ENCODE measurements at regions not wholly inside any gene's neighbourhood (a gene's known extent, or its start where the extent isn't known, plus 50 kb on each side); places are given as distances from the start of the nearest gene placed in this dataset.

DNA sequence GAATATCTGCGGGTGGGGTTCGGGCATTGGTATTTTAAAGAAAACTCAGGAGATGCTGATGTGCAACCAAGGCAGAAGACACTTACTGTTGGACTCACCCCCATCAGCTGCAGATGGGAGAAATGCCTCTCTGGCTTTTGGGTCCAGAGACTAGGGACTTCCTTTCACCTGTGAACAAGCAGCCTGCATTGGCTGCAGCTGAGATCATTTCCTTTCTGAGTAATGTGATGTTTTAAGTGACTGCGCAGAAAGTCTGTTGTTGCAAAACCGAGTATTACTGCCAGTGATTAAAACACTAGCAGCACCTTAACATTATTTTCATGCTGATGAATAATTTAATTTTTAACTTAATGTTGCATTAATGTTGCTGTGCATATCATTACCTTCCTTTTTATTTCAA is 143.0 kb downstream of the TSN start:
- TF ChIP-seq EZH2 (IDR thresholded peaks at IDR 0.05; ENCODE audit: insufficient read depth, low read length), result no peak
- TF ChIP-seq, protein P1, sequence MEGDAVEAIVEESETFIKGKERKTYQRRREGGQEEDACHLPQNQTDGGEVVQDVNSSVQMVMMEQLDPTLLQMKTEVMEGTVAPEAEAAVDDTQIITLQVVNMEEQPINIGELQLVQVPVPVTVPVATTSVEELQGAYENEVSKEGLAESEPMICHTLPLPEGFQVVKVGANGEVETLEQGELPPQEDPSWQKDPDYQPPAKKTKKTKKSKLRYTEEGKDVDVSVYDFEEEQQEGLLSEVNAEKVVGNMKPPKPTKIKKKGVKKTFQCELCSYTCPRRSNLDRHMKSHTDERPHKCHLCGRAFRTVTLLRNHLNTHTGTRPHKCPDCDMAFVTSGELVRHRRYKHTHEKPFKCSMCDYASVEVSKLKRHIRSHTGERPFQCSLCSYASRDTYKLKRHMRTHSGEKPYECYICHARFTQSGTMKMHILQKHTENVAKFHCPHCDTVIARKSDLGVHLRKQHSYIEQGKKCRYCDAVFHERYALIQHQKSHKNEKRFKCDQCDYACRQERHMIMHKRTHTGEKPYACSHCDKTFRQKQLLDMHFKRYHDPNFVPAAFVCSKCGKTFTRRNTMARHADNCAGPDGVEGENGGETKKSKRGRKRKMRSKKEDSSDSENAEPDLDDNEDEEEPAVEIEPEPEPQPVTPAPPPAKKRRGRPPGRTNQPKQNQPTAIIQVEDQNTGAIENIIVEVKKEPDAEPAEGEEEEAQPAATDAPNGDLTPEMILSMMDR (IDR thresholded peaks at IDR 0.05; ENCODE audit: insufficient read depth, low read depth, low read length), result no peak
- DNase-seq (ENCODE audit: low read depth), result peak; percentile 14

DNA sequence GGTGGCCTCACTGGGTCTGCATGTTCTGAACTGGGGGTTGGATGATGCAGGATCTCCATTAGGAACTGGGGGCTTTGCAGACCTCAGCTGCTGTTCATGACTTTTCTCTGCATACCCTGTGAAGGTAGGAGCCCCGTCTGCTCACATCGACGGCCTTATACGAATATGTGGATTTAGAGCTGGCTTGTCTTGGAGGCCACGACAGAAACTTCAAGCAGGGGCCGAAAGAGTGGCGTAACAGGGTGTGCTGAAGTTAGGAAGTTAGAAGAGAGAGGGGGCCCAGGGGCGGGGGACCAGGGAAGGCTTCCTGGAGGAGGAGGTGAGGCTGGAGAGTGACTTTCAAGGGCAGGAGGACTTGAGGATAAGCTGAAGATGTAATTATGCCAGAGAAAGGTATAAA is 144.9 kb downstream of the TSN start:
- no peaks in the 10 kb centered on the region for H4K20me1 ChIP-seq (ENCODE audit: insufficient read depth, low read length)
- Mint-ChIP-seq H3K27me3 (ENCODE audit: low read depth, unreplicated experiment) (peaks cover 9% of the 10 kb centered on the region), H3K27ac (ENCODE audit: unreplicated experiment) (no peak overlapping the region), H3K4me3 (ENCODE audit: unreplicated experiment) (no peak overlapping the region), H3K9me3 (ENCODE audit: unreplicated experiment) (no peaks in the 10 kb centered on the region), H3K4me1 (ENCODE audit: low read depth, unreplicated experiment) (peaks cover 14% of the 10 kb centered on the region), H3K36me3 (ENCODE audit: low read depth, unreplicated experiment) (no peaks in the 10 kb centered on the region)
- DNase-seq (ENCODE audit: low read depth) (no peak), FAIRE-seq (no peak)
- H3K27me3 ChIP-seq (ENCODE audit: insufficient read depth, low read length), result no peaks in the 10 kb centered on the region
- H2AFZ ChIP-seq (ENCODE audit: low read depth, low read length), result no peak overlapping the region
- H3K9ac ChIP-seq (ENCODE audit: low read length), result no peak overlapping the region
- no peaks in the 10 kb centered on the region for H3K36me3 ChIP-seq (ENCODE audit: insufficient read depth, low read length)
- H3K9me3 ChIP-seq (ENCODE audit: insufficient read depth, low read depth, low read length), result no peaks in the 10 kb centered on the region
- H3K4me3 ChIP-seq (ENCODE audit: insufficient read depth, low read depth, low read length), result no peak overlapping the region
- no peak for TF ChIP-seq EZH2 (IDR thresholded peaks at IDR 0.05; ENCODE audit: insufficient read depth, low read length)
- TF ChIP-seq, protein P1 (IDR thresholded peaks at IDR 0.05; ENCODE audit: insufficient read depth, low read depth, low read length), result no peak
- peaks cover 4% of the 10 kb centered on the region for H3K4me1 ChIP-seq (ENCODE audit: insufficient read depth, low read length)
- no peak overlapping the region for H3K27ac ChIP-seq (ENCODE audit: low read depth, low read length)
- H3K4me2 ChIP-seq (ENCODE audit: low read length), result no peak overlapping the region
- no peaks in the 10 kb centered on the region for H3K79me2 ChIP-seq (ENCODE audit: insufficient read depth, low read length)

More for the DNA sequence above, 143.0 kb downstream of the TSN start:
- Histone ChIP-seq H3K79me2 (ENCODE audit: insufficient read depth, low read length) (no peaks in the 10 kb centered on the region), H3K9me3 (ENCODE audit: insufficient read depth, low read depth, low read length) (no peaks in the 10 kb centered on the region), H3K4me3 (ENCODE audit: insufficient read depth, low read depth, low read length) (no peak overlapping the region), H3K27ac (ENCODE audit: low read depth, low read length) (peak overlapping the region; percentile 63), H3K27me3 (ENCODE audit: insufficient read depth, low read length) (no peaks in the 10 kb centered on the region), H2AFZ (ENCODE audit: low read depth, low read length) (peak overlapping the region; percentile 32), H4K20me1 (ENCODE audit: insufficient read depth, low read length) (no peaks in the 10 kb centered on the region), H3K36me3 (ENCODE audit: insufficient read depth, low read length) (no peaks in the 10 kb centered on the region), H3K4me2 (ENCODE audit: low read length) (peak overlapping the region; percentile 11), H3K4me1 (ENCODE audit: insufficient read depth, low read length) (peaks cover 4% of the 10 kb centered on the region), H3K9ac (ENCODE audit: low read length) (peak overlapping the region; percentile 19)
- no peak overlapping the region for H3K4me3 Mint-ChIP-seq (ENCODE audit: unreplicated experiment)
- peak overlapping the region; percentile 35 for H3K27ac Mint-ChIP-seq (ENCODE audit: unreplicated experiment)
- no peaks in the 10 kb centered on the region for H3K36me3 Mint-ChIP-seq (ENCODE audit: low read depth, unreplicated experiment)
- H3K4me1 Mint-ChIP-seq (ENCODE audit: low read depth, unreplicated experiment), result peaks cover 14% of the 10 kb centered on the region
- peak; percentile 43 for FAIRE-seq
- H3K9me3 Mint-ChIP-seq (ENCODE audit: unreplicated experiment), result no peaks in the 10 kb centered on the region
- peaks cover 3% of the 10 kb centered on the region for H3K27me3 Mint-ChIP-seq (ENCODE audit: low read depth, unreplicated experiment)

DNA sequence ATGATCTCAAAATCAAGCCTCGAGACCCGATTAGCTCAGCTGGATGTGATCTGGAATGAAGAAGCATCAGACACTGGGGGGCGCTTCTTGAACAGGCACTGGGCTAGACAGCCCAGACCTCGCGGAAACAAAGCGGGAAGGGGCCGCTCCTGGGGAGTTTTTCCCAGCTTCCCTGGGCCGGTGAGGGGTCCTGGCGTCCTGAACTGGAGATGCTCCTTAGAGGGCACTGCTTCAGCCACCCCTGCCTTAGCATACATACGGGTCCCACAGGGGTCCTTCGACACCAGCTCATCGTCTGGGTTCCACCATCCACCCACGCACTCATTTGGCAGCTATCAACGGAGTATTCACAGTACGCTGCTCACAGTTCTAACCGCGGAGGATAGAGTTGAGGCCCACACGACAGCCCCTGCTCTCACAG is 146.7 kb downstream of the TSN start:
- Histone ChIP-seq H3K4me1 (ENCODE audit: insufficient read depth, low read length) (peaks cover 4% of the 10 kb centered on the region), H3K4me3 (ENCODE audit: insufficient read depth, low read depth, low read length) (no peak overlapping the region), H3K9ac (ENCODE audit: low read length) (no peak overlapping the region), H4K20me1 (ENCODE audit: insufficient read depth, low read length) (no peaks in the 10 kb centered on the region), H3K27ac (ENCODE audit: low read depth, low read length) (no peak overlapping the region), H3K79me2 (ENCODE audit: insufficient read depth, low read length) (no peaks in the 10 kb centered on the region), H3K36me3 (ENCODE audit: insufficient read depth, low read length) (no peaks in the 10 kb centered on the region), H3K27me3 (ENCODE audit: insufficient read depth, low read length) (no peaks in the 10 kb centered on the region), H3K4me2 (ENCODE audit: low read length) (no peak overlapping the region), H2AFZ (ENCODE audit: low read depth, low read length) (no peak overlapping the region), H3K9me3 (ENCODE audit: insufficient read depth, low read depth, low read length) (no peaks in the 10 kb centered on the region)
- peaks cover 9% of the 10 kb centered on the region for H3K27me3 Mint-ChIP-seq (ENCODE audit: low read depth, unreplicated experiment)
- peaks cover 14% of the 10 kb centered on the region for H3K4me1 Mint-ChIP-seq (ENCODE audit: low read depth, unreplicated experiment)
- no peak overlapping the region for H3K4me3 Mint-ChIP-seq (ENCODE audit: unreplicated experiment)
- H3K27ac Mint-ChIP-seq (ENCODE audit: unreplicated experiment), result no peak overlapping the region
- H3K9me3 Mint-ChIP-seq (ENCODE audit: unreplicated experiment), result no peaks in the 10 kb centered on the region
- H3K36me3 Mint-ChIP-seq (ENCODE audit: low read depth, unreplicated experiment), result no peaks in the 10 kb centered on the region
- FAIRE-seq, result no peak
- DNase-seq (ENCODE audit: low read depth), result no peak
- TF ChIP-seq EZH2 (IDR thresholded peaks at IDR 0.05; ENCODE audit: insufficient read depth, low read length), result no peak
- TF ChIP-seq, protein P1 (IDR thresholded peaks at IDR 0.05; ENCODE audit: insufficient read depth, low read depth, low read length), result no peak
